GM21528 (cell line): ENCODE measurements at regions not wholly inside any gene's neighbourhood (a gene's known extent, or its start where the extent isn't known, plus 50 kb on each side); places are given as distances from the start of the nearest gene placed in this dataset.
"Not testable (repeated sequence)": the region's sequence is repeated elsewhere in the genome, so short reads cannot be mapped to it uniquely, and the experiment has no call there.

Source experiments
- ATAC-seq: cut with Tn5 transposase; IDR thresholded peaks from one replicate; pipeline ENCODE4 v1.9.1; 2021; ENCODE audit warnings: mild to moderate bottlenecking, moderate library complexity; ENCODE audit not compliant: unreplicated experiment, low FRiP score

- no peak for ATAC-seq
Observed at GRCh38 chr3:72088486-72089025, 303.6 kb upstream of the PROK2 start.

- no peak for ATAC-seq
Observed at GRCh38 chr3:72087420-72087819, 302.5 kb upstream of the PROK2 start.

- no peak for ATAC-seq
Observed at GRCh38 chr3:72086743-72087087, 301.8 kb upstream of the PROK2 start.

GRCh38 chr3:72086042-72086742 lies 301.2 kb upstream of the PROK2 start:
- ATAC-seq = no peak

- no peak for ATAC-seq
Observed at GRCh38 chr3:72085036-72085435, 300.1 kb upstream of the PROK2 start.

- ATAC-seq = peak; percentile 16
Observed at GRCh38 chr3:72082776-72083462, 298.0 kb upstream of the PROK2 start.

GRCh38 chr3:72082186-72082715 lies 297.3 kb upstream of the PROK2 start:
- peak; percentile 59 for ATAC-seq

GRCh38 chr3:72081471-72082185 lies 296.7 kb upstream of the PROK2 start:
- ATAC-seq = no peak

- no peak for ATAC-seq
Observed at GRCh38 chr3:72080800-72081199, 295.9 kb upstream of the PROK2 start.

- ATAC-seq = no peak
Observed at GRCh38 chr3:72080095-72080494, 295.1 kb upstream of the PROK2 start.

GRCh38 chr3:72079369-72079872 lies 294.5 kb upstream of the PROK2 start:
- no peak for ATAC-seq

GRCh38 chr3:72078676-72079368 lies 293.9 kb upstream of the PROK2 start:
- ATAC-seq = no peak

GRCh38 chr3:72077473-72078259 lies 292.7 kb upstream of the PROK2 start:
- ATAC-seq = peak; percentile 42

- ATAC-seq = not testable (repeated sequence)
Observed at GRCh38 chr3:72075848-72076247, 290.9 kb upstream of the PROK2 start.

- no peak for ATAC-seq
Observed at GRCh38 chr3:72071624-72072023, 286.7 kb upstream of the PROK2 start.

- ATAC-seq = no peak
Observed at GRCh38 chr3:72070005-72070404, 285.1 kb upstream of the PROK2 start.

GRCh38 chr3:72069543-72069942 lies 284.6 kb upstream of the PROK2 start:
- no peak for ATAC-seq

GRCh38 chr3:72068621-72069020 lies 283.7 kb upstream of the PROK2 start:
- ATAC-seq = no peak

- no peak for ATAC-seq
Observed at GRCh38 chr3:72067721-72068120, 282.8 kb upstream of the PROK2 start.
